Retinal pigment epithelial cell (primary cell): ENCODE measurements at regions not wholly inside any gene's neighbourhood (a gene's known extent, or its start where the extent isn't known, plus 50 kb on each side); places are given as distances from the start of the nearest gene placed in this dataset.

Experiments used
- DNase-seq: peaks from one replicate; pipeline ENCODE4 v3.0.0-alpha.2; 2010; ENCODE audit warnings: low read depth
- H3K4me3 ChIP-seq: 2 replicates; pipeline ENCODE4 v1.5.1; 2011; ENCODE audit warnings: mild to moderate bottlenecking, low read length, control low read depth, moderate library complexity
- CTCF ChIP-seq: conservative IDR thresholded peaks from 2 replicates; pipeline ENCODE4 v1.5.1; 2011; ENCODE audit warnings: low read depth, low read length, control low read depth, inconsistent platforms

- no peak overlapping the region for H3K4me3 ChIP-seq
- no peak for TF ChIP-seq CTCF
- no peak for DNase-seq
These were observed 80.3 kb downstream of the MTNR1B start for GRCh38 chr11:93049740-93050139.

DNA sequence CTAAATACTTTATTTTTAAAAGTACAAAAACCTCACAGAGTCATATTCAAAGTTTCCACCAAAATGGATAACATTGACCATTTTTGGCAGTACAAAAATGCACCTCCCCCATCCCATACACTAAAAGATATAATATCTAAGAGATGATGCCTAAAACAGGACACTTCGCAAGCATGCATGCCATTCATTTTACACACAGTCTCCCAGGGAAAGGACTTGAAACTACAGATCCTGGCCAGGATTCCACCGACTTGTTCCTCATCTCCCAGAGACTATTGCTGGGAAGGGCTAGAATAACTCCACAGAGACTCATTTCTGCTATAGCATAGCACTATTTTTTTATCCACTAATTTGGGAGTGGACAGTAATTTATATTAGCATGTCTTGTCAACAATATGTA lies 81.7 kb downstream of the MTNR1B start:
- H3K4me3 ChIP-seq: no peak overlapping the region
- no peak for TF ChIP-seq CTCF
- no peak for DNase-seq

- no peak for DNase-seq
- TF ChIP-seq CTCF: no peak
- no peak overlapping the region for H3K4me3 ChIP-seq
These were observed 84.4 kb downstream of the MTNR1B start for GRCh38 chr11:93053864-93054263.

DNA sequence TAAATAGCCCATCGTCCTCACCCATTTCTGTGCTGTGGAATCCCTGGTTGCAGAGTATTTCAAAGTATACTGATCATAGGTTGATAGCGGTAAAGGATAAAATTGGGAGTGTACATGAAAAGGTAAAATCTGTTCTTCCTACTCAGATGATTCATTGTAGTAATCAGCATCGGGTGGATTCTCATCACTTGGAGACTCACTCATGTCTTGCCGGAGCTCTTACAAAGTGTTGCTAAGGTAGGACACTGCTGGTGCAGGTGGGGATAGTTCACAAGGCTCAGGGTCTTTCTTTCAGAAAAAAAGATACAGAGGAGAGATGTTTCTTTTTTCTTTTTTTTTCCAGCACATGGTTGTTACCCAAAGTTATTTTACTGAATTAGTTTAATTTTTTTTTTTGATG lies 84.8 kb downstream of the MTNR1B start:
- H3K4me3 ChIP-seq: no peak overlapping the region
- no peak for DNase-seq
- TF ChIP-seq CTCF: no peak

DNA sequence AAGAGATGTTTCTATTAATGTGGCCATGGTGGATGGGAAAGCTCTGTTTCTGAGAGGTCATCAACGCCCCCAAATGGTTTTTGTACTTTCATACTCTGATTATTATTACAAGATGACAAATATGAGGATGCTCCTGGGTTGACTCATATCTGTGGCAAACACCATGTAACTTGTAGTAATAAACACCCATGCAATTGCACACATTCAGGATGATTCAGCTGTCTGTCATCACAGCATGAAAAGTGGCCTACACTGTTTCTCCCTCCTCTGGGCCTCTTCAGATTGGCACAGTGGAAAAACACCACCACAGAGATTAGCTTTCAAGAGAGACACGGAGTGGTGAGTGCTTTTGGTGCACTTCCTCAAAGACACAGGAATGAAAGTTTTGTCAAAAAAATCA lies 85.4 kb downstream of the MTNR1B start:
- H3K4me3 ChIP-seq: no peak overlapping the region
- DNase-seq: no peak
- TF ChIP-seq CTCF: no peak

DNA sequence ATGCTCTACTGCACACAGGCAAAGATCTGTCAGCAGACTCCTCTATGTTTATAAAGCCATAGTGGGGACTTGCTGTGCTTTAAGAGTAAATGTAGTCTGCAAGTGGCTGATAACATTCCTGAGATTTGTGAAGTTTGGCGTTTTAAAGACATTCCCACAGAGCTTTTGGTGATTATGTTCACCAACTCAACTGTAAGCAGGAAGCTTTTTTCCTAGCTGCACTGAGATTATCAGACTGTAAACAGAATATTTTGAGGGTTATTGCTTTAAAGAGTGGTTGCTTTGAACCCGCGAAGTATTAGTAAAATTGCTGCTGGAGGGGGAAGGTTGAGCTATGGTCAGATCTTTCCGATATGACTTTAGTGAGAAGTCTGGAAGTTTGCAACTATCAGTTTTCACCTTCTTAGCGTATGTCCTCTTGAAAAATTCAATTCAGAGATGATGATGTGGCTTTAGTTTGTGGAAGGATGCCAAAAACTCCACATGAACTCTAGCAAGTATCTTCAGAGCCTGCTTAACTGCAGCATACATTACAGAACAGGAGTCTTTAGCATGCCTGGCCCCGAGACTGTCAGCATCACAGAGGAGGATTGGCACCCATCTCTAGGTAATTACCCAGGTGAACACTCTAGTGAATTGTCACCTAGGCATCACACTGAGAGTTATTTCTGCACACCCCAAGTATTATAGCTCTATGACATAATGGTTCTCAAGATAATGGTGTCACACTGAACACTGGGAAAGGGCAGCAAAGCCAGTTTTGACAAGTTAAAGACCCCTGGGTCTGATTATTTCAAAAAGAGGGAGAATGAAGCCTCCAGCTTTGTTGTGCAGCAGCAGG lies 89.9 kb downstream of the MTNR1B start:
- TF ChIP-seq CTCF: no peak
- no peak overlapping the region for H3K4me3 ChIP-seq
- DNase-seq: peak; percentile 94

DNA sequence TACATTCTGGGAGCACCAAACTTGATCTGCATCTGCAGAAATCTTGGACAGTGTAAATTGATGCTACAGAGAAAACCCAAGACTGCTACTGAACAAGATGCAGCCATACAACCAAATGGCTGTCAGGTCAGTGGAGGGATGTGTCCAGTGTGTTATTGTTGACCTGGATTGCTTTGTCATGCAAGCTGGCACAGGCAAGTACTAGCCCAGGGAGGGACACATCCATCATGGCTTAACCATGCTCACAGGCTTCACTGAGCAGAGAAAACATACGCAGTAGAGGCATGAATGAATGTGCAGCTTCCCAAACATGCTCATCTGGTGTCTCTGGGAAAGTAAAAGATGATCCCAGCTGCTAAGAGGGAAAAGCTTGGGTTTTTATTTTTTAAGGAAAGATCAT lies 93.6 kb downstream of the MTNR1B start:
- no peak overlapping the region for H3K4me3 ChIP-seq
- no peak for TF ChIP-seq CTCF
- DNase-seq: no peak
